HUDEP-2 (cell line): ENCODE measurements at regions not wholly inside any gene's neighbourhood (a gene's known extent, or its start where the extent isn't known, plus 50 kb on each side); places are given as distances from the start of the nearest gene placed in this dataset.

Experiments used
- DNase-seq, 76 experiments: peaks; one replicate each; lab custom pipeline; 2025; ENCODE audit not compliant: unreplicated experiment in 76 of 76; lab: John Stamatoyannopoulos, UW

DNA sequence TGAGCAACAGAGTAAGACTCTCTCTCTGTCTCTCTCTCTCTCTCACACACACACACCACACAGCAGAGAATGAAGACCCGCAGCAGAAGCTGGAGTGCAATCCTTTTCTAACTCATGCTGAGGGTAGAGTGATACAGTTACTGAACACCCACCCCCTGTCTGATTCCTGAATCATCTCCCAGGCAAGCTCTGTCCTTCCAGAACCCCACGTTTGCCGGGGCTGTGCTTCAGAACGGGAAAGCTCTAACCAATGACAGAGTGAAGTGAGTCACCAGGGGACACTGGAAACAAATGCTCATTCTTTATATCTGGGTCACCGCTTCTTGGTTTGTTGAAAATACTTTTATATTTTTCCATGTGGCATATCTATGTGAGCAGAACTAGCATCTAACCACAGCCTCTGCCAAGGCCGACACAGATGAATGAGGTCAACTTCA is 553.7 kb upstream of the AMELY start:
- no peak for DNase-seq

GRCh38 chrY:7464742-7465141 is 553.2 kb upstream of the AMELY start:
- DNase-seq: no peak

DNA sequence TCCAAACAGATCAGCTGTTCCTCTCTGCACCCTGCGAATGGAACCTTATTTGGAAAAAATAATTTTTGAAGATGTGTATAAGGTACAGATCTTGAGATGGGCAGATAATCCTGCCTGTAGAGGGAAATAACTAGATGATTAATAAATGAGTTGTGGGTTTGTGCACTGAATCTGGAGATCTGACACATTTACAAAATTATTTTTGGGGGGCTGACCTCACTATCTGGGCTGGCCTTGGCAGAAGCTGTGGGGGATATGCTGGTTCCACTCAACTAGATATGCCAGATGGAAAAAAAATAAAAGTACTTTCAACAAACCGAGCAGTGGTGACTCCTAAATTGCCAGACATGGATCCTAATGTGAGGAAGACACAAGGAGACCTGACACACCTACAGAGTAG is 552.2 kb upstream of the AMELY start:
- no peak for DNase-seq

DNA sequence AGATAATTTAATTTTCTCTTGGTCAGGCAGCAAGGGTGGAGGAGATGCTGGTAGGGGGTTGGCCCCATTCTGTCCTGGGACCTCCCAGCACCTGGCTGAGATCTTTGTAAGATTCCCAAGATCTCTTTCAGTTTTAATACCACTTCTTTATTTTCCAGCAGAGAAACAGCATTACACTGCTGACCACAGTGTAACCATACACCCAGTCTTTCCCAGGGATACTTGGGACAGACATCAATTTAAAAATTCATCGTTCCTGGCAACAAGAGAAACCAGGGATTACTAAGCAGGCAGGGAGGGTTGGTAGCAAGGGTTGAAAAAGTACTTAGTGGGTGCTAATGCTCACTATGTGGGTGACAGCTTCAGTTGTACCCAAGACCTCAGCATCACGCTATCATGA is 551.6 kb upstream of the AMELY start:
- no peak for DNase-seq

GRCh38 chrY:7462657-7463056 is 551.1 kb upstream of the AMELY start:
- DNase-seq: no peak

GRCh38 chrY:7461873-7462525 is 550.4 kb upstream of the AMELY start:
- no peak for DNase-seq

GRCh38 chrY:7459802-7460201 is 548.2 kb upstream of the AMELY start:
- no peak for DNase-seq

GRCh38 chrY:7458301-7459078 is 546.9 kb upstream of the AMELY start:
- no peak for DNase-seq

- DNase-seq: no peak
Measured at GRCh38 chrY:7457286-7458015, 545.9 kb upstream of the AMELY start.

DNA sequence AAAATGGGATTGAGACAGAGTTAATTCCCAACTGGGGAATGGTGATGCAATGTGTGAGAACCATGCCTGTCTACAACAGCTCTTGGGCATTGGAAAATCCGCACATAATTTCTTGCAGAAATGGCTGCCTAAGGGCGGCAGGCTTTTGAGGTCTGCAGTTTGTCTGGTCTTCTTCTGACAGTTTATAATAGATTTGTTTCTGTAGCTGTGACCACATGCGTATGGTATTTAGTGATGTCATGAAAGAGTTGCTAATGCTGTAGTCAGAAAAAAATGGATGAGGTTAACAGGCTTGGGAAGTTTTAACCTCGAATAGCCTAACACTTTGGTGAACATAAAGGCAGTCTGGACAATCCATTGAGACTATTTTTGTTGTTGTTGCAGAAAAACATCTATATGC is 544.1 kb upstream of the AMELY start:
- no peak for DNase-seq

- no peak for DNase-seq
Measured at GRCh38 chrY:7453336-7453735, 541.8 kb upstream of the AMELY start.

DNA sequence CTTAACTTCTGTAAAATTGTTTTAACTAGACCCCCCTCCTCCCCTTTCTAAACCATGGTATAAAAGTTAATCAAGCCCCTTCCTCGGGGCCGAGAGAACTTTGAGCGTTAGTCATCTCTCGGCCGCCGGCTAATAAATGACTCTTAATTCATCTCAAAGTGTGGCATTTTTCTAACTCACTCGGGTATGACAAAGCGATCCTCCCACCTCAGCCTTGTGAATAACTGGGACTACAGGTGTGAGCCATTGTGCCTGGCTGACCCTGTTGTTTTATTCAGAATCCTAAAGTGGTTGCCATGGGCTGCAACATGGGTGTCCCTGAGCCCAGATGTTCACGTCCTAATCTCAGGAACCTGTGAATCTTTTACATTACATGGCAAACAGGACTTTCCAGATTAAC is 540.7 kb upstream of the AMELY start:
- no peak for DNase-seq

DNA sequence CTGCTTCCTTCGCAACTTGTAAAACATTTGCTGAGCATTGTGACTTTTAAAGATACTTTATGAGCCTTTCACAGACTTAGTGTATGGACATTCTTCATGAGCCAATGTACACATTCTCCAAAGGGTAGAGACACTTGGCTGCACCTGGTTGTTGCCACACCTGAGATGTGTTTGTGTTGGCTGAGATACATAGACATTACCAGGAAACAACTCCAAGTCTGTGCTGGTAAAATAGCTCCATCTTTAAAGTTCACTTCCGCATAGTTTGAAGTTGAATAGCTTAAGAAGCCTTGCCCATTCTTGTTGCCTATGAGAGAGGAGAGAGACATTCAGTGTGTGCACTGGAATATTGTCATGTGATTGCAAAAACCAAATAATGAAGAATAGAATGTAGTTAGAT is 538.3 kb upstream of the AMELY start:
- DNase-seq: no peak

- DNase-seq: no peak
Measured at GRCh38 chrY:7448687-7449086, 537.1 kb upstream of the AMELY start.

- no peak for DNase-seq
Measured at GRCh38 chrY:7447881-7448516, 536.4 kb upstream of the AMELY start.

DNA sequence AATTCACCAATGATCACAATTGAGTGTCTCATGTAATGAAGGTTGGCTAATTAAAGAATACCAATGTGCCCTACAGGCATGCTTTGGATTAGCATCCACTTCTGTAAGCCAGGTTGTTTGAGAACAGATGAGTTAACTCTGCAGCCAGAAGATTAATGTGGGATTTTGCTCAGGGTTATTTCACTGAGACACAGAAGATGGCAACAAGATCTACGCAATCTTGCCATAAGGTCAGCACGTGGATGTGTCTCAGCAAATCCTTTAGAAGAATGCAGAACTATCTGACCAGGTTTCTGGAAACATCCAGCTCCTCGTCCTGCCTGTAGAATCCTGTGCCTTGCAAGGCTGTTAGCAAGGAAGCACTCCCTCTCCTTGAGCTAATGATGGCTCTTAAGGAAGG is 532.6 kb upstream of the AMELY start:
- DNase-seq: no peak

DNA sequence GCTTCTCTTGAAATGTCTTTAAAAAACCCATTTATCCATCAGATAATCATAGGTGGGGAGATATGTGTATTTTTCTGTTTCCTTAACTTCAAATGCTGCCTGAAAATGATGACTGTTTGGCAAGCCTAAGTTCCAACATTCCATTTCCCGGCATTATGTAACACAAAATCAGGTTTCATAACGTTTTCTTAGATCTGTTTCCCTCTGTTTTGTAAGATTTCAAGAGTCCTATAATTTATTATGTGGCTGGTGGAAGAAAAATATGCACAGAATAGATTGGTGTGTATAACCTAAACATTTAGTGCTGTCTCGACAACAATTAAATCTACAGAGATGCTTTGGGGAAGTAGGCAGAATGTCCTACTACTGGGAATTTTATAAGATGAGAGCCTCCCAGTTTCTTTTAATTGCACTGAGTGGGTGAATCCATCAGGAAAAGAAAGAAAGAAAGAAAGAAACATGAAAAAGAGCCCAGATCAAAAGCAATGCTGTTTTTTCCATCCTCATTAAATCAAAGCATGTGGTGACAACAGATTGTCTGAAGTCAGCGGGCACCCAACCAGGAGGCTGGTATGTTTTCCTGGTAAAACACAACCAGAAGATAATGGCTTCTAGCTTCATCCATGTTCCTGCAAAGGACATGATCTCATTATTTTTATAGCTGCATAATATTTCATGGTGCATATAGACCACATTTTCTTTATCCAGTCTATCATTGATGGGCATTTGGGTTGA is 529.4 kb upstream of the AMELY start:
- no peak for DNase-seq

- no peak for DNase-seq
Measured at GRCh38 chrY:7437086-7437485, 525.5 kb upstream of the AMELY start.

GRCh38 chrY:7433817-7434809 is 522.6 kb upstream of the AMELY start:
- no peak for DNase-seq
